H4 (cell line): ENCODE measurements at regions not wholly inside any gene's neighbourhood (a gene's known extent, or its start where the extent isn't known, plus 50 kb on each side); places are given as distances from the start of the nearest gene placed in this dataset.
A peak's percentile ranks its signal among the peaks of the same experiment; 100 is the strongest.
"Not testable (repeated sequence)": the region's sequence is repeated elsewhere in the genome, so short reads cannot be mapped to it uniquely, and the experiment has no call there.

Experiments
- DNase-seq: peaks from one replicate; pipeline ENCODE4 v3.0.0-alpha.2; 2015; ENCODE audit warnings: low spot score

DNA sequence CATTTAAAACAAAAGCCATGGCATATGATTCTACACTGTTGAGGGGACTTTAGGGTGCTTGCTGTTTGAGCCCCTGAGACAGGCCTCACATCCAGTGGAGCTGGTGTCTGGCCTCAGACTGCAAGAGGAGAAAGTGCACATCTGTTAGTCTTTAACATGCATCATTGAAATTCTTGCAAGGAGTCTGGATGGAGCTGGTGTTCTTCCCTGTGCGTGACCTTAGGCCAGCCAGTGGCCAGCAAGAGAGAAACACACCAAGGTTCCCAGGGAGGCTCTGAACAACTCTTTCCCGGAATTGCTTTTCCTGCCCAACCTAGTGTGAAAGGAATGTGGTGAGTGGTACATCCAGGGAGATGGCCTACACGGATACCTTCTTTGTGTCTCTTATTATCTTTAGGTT is 282.8 kb upstream of the TNC start:
- no peak for DNase-seq

DNA sequence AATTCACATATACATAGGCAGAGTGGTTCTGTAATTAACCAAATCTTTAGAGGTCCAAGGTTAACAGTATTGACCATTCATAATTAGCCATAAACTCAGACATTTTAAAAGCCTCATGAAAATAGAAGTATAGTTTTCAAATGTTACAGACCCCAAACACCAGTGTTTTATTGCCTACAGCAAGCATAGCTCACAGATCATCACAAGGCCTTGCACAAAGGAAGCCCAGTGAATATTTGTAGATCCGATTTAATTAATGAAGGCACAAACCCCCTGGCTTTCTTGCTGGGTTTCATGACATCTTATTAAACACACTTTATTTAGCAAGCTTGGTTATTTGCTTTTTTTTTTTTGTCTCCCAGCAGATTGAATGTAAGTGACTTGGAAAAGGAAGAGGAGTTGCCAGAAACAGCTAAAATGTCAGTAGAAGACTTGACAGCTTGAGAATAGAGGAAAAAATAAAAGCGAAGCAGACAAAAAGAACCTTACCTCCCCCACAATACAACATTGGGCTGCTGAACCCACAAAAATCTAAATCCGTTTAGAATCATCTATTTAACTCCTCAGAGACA is 283.9 kb upstream of the TNC start:
- no peak for DNase-seq

DNA sequence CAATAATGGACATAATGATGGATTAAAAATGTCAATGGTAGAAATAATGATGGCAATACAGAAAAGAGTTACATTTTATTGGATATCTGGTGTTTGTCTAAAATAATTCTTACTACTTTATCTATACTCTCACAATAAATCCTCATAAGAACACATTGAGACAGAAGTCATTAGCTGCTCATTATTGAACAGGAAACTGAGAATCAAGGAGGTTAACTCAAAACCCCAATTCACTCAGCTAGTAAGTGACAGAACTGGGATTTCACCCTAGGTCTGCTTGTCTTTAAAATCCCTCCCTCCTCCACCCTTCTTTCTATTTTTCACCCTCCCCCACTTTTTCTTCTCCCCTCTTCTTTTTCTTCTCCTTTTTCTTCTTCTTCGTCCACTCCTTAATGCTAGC is 285.8 kb upstream of the TNC start:
- DNase-seq = no peak

DNA sequence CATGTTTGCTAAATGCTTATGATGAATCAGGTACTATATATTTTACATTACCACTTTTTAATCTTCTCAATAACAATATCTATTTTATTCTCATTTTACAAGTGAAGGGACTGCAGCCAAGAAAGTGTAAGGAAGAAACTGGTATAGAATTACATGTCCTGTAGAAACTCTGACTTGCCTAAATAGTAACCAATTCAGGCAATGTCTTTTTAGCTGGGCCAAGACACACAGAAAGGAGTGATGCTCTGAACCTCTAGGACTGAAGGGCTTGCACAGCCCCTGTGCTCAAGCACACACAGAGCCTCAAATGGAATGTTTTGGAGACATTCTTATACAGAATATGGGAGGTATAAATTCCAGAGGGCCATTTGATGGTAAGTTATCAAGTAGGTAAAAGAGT is 286.4 kb upstream of the TNC start:
- DNase-seq = no peak

DNA sequence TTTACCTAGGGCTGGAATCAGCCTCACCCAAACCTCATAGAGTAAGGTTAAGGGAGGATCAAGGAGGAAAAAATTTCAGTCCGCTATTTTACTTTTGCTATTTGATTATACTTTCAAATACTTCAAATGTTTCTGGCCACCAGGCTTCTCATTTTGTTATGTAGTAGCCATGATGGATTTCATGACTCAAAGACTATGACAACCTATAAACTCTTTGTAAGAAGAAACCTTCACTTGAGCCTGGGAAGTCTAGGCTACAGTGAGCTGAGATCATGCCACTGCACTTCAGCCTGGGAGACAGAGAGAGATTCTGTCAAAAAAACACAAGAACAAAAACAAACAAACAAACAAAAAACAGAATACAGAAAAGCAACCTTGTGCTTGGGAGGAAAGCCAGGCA is 293.6 kb upstream of the TNC start:
- no peak for DNase-seq

DNA sequence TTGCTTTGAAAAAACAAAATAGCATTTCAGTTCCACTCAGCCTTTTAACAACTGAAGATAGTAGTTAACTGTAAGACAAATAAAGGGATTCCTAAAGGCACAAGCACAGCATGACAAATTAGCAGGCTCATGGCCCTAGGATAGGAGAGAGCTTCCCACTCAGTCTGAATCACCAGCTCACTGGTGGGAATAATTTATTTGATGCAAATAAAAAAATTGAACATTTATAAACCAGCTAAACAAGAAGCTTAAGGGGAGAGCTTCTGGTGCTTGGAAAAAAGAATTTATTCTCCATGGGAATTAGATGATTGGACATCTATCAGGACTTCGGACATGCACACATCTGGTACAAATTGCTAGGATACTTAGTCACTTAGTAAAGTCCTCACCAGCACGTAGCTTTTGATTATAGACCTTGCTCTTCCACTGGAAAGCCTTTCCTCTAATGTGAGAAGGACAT is 294.1 kb upstream of the TNC start:
- no peak for DNase-seq

DNA sequence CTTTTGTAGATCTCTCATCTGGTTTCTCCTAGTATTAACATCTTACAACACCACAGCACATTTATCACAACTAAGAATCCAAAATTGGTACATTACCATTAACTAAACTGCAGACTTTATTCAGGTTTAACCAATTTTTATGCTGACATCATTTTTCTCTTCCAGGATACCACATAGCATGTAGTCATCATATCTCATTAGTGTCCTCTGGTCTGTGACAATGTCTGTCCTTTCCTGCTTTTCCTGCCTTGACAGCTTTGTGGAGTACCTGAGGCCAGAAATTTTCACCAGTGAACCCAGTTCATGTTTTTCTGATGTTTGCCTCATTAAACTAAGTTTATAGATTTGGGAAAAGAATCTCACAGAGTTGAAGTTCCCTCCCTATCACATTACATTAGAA is 294.7 kb upstream of the TNC start:
- no peak for DNase-seq

DNA sequence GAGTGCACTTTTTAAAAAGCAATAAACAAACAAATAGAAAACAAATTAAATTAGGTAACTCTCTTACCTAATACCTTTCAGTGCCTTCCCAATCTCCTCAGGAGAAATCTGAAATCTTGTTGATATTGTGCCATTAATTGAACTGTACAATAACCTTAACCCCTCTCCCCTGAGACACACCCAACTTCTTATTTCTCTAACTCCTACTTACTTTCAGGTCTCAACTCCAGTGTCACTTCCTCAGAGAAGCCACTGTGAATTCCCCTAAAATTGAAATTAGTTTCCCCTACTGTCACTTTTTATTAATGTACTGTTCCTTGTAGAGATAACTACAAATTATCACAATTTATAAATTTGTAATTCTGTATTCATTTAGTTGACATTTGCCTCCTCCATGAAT is 295.3 kb upstream of the TNC start:
- no peak for DNase-seq

DNA sequence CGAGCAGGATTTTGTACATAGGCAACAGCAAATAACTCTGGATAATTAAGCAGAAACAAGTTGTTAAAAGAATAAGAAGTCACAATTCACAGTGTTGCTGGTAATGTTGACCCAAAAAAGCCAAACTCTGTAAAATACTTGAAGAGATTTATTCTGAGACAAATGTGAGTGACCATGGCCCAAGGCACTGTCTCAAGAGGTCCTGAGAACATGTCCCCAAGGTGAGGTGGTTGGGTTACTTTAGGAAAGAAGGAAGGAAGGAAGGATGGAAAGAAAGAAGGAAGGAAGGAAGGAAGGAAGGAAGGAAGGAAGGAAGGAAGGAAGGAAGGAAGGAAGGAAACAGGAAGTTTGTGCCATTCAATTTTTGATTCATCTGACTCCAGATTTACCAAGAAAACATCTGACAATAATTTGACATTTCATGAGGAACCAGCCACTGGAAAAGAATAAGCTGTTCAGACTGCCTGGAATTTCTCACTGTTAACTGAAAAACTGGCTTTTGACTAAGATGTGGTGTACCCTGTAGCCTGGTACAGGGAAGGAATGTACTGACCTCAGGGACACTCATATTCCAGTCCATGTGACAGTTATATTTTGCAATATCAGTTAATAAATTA is 295.9 kb upstream of the TNC start:
- no peak for DNase-seq

DNA sequence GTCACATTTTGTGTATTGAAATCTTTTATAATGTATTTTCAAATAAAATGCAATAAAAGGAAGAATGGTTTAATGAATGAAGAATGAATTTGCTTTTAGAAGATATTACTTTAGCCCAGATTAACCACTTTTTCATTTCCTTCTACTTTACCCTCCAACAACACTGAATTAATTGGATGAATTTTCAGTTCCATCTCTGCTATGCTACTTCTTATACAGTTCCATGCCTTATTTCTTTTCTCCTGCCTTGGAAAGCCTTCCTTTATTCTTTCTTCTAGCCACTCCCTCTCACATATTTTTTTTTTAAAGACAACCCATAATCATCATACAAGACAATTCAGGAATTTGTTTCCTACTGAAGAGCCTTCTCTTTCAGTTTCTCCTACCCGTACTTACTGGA is 296.6 kb upstream of the TNC start:
- no peak for DNase-seq

DNA sequence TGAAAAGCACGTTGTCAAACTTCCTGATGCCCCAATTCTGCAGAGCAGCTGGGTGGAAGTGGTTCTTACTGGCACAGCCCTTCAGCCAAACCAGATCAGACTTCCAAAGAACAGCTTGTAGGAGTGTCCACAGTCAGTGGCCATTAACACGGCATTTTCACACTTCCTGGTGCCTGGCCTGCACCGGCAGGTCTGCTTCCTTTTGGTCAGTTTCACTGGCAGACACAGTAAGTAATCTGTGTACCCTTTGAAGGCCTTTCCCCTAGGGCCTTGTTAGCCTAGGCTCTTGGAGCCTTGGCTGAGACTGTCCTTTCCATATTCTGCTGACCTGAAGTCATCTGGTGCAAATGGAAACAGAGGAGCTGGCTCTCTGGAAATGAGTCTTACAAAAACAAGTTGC is 297.5 kb upstream of the TNC start:
- no peak for DNase-seq

DNA sequence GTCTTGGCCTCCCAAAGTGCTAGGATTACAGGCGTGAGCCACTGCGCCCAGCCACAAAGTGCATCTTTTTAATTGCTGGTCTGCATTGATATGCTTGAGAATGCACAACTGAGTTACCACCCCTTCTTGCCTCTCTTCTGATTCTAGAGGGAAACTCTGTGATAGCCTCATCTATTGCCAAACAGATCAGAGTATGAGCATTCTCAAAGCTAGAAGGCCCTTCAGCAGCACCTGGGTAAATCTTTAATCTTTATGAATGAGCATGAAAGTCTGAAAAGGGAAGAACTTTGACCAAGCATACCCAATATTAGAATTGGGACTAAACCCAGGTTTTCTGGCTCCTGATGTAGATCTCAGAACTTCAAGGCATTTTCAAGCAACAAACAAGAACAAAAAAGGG is 298.3 kb upstream of the TNC start:
- DNase-seq = no peak

DNA sequence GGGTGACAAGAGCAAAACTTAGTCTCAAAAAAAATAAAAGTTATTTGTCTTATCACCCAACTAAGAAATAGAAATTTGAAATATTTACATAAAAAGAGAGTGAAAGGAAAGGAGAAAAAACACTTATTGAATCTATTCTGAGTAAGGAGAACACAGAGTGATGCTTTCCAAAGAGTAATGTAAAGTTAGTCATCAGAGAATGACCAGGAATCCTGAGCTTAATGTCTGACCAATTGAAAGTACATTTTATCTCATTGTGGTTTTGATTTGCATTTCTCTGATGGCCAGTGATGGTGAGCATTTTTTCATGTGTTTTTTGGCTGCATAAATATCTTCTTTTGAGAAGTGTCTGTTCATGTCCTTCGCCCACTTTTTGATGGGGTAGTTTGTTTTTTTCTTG is 300.2 kb upstream of the TNC start:
- DNase-seq = not testable (repeated sequence)

DNA sequence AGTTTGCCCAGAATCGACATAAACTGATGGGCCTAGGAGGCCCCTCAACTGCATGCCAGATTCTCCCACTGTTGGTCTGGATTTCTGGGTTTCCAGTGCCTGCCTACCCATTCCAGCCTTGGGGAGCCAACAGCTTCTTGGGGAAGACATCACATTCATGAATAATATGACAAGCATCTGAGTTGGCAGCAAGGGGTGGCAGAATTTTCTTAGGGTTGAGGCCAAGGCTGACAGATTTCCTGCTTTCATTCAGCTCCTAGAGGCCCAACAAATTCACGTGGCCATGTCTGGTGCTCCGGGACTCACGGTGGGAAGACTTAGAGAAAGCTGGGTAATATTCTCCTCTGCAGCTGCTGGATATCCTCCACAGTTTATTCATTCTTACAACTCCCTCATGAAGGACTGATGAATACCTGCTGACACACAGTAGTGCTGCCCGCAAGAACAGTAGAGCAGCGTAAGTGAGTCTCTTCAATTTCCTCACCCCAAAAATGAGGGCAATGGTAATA is 305.0 kb upstream of the TNC start:
- no peak for DNase-seq

DNA sequence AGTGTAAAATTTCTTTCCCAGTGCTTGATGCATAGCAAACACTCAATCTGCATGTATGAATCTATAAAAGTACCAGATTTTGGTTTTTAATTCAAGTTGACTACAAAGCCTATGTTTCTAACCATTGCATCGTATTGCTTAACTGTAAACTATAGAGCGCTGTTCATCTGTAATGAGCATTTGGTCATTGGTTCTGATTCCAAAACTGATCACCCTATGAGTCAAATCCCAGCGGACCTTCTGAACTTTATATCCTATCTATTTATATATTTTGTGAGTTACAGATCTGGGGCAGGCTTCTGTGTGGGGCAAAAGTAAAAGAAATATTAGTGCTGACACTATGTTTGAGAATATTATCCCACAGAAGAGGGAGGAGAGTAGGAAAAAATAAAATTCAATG is 305.7 kb upstream of the TNC start:
- DNase-seq = no peak

DNA sequence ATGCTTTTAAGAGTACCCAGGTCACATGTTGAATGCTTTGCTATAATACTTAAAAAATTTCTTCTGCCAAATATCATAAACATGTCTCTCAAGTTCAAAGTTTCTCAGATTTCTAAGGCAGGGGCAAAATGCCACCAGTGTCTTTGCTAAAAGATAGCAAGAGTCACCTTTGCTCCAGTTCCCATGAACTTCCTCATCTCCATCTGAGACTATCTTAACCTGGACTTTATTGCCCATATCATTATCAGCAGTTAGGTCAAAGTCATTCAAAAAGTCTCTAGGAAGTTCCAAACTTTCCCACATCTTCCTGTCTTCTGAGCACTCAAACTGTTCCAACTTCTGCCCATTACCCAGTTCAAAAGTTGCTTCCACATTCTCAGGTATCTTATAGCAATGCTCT is 307.6 kb upstream of the TNC start:
- DNase-seq = no peak

DNA sequence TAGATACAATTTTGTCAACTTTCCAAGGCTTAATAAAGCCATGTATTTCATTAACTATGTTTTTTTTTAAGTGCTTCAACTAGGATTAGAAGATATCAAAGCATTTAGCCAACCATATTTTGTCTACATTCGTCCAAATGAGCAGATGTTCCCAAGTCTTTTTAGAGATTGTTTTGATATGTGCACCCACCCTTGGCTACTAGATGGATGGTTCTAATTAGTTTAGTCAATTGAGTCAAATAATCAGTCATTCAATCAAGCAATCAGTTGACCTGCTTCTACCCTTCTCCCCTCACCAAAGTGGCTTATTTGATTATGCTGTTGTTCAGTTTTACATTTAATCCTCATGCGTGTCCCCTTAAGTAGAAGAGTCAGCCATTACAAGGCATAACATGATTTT is 319.5 kb upstream of the TNC start:
- no peak for DNase-seq

DNA sequence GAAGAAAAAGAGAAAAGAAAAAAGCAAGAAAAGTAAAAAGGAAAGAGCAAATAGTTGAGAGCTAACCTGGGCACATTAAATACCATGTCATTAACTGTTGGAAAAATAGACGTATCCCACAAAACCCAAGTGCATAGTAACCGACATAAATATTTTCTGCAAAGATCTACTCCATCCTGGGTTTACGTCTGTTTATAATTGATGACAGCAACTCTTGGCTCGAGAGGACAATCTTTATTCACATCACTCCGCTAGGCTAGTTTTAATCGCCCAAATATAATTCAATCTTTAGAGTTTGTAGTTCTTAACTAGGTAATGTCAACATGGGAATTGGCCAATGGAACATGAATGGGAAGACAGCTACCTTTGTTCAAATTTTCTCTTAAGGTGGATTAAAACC is 321.7 kb upstream of the TNC start:
- DNase-seq = no peak

DNA sequence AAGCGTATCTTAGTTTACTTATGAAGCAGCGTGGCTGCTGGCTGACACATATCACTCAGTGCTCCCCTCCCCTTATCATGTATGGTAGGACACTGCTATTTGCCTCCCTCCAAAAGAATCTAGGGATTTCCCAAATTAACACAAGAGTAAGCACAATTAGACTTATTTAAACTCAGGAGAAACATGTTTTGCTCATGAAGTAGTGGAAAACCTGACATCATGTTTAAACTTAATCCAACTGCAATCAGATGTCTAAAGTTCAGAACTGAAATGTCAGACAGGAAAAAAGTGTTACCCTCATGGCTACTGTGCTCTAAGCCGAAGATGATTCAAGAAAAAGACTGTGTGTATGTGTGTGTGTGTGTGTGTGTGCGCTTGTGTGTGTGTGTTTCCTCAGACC is 324.1 kb upstream of the TNC start:
- peak; percentile 28 for DNase-seq

DNA sequence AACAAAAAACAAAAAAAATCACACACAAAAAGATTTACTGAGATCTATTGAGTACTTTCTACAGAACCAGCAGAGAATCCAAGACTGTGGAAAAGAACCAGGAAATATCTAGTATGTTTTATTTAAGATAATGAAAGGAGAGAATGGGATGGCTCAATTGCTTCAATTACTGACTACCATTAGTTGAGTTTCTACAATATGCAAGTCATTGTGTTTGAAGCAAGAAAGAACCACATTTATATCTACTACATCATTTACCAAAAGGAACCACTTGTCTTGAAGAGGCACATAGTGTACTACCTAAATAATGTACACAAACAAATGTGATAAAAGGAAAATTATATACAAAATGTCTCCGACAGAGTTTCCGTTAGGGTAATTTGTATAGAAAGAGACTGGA is 325.9 kb upstream of the TNC start:
- no peak for DNase-seq

DNA sequence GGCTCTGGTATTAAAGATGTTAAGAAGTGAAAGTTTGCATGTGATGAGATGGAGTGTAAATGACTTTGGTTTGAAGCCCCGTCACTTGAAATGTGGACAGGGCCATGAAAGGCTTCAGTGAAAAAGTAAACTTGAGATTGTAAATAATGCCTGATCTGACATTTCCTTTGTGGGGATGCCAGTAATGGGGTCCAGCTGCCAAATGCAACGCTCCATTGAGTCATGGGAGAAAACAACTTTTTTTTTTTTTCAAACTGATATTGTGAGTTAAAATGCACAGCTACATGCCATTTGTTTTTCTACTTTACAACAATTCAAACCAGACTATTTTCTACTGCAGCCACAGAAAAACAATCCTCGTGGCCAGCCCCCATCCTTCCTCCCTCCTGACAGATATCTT is 327.0 kb upstream of the TNC start:
- DNase-seq = no peak

DNA sequence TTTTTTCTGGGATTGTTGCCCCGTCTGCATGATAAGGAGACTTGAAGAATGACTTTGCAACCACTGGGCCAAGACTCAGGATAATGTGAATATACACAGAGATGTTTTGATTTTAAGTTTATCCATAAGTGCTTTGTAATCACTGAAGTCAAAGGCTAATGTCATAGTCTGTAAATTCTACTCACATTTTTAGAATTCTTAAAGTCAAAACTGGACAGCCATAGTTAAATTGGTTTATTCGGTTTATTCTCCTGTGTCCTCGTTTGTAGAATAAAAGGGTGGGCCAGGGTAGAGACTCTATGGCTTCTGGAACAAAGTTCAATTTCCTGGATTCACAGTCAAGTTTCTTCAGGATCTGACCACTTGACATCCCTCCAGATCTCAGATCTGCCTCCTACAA is 327.7 kb upstream of the TNC start:
- no peak for DNase-seq

DNA sequence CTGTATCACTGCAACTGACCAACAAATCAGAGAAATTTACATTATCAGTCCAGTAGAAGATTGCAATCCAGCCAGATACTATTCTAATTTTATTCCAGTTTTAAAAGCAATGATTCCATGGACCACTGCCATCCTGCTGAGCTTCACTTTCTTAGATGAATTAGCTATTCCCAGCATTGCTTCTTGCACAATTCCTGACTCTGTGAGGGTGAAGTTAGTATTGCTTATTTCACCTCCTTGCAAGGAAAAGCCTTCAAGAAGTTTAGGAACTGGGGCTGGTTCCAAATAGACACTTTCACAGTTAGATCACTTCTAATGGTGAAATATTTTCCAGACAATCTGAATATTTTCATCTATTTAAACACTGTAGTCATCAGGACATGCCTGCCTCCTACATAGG is 338.6 kb upstream of the TNC start:
- no peak for DNase-seq

DNA sequence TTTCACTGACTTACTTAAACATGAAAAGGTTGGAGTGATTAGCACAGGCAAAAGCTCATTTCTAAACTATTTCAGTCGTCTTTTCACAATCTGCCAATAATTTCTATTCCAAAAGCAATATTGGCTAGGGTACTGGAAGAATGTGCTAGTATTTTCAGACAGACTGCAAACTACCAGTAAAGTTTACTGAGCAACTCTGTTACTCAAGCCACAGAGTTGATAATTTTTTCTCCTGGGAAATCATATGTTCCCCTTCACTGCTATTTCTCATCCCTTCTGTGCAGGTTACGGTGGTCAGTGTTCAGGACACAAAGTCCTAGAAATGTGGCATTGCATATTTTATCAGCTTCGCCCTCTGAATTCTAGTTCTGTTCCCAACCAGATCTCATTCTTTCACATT is 343.3 kb upstream of the TNC start:
- DNase-seq = no peak
